CD4-positive, CD25-positive, alpha-beta regulatory T cell (primary cell): ENCODE measurements at regions not wholly inside any gene's neighbourhood (a gene's known extent, or its start where the extent isn't known, plus 50 kb on each side); places are given as distances from the start of the nearest gene placed in this dataset.

ENCODE experiments used
- ATAC-seq, 2 donors: fragments of 150-1000 bp; cut with Tn5 transposase; one replicate each; pipeline ENCODE4 v1.10.0; 2021; ENCODE audit warnings: low read depth in 2 of 2, moderate number of reproducible peaks in 2 of 2, moderate library complexity in 1 of 2
- DNase-seq, 3 donors: peaks; one replicate each; pipeline versions ENCODE4 v3.0.0 to v3.0.0-alpha.2; 2012 to 2022; ENCODE audit warnings: mixed read lengths in 1 of 3
- H3K27ac ChIP-seq: one replicate; pipeline ENCODE4 v1.7.0; 2013; ENCODE audit warnings: mild to moderate bottlenecking, low read length; ENCODE audit not compliant: insufficient read depth, poor library complexity, severe bottlenecking
- H3K27me3 ChIP-seq: one replicate; pipeline ENCODE4 v1.7.0; 2013; ENCODE audit warnings: low read length; ENCODE audit not compliant: control insufficient read depth, insufficient read depth
- H3K36me3 ChIP-seq: one replicate; pipeline ENCODE4 v1.7.0; 2013; ENCODE audit warnings: mild to moderate bottlenecking, low read length, moderate library complexity; ENCODE audit not compliant: control insufficient read depth, insufficient read depth
- H3K4me1 ChIP-seq: 2 replicates; pipeline ENCODE4 v1.7.0; 2013; ENCODE audit warnings: mild to moderate bottlenecking, low read length; ENCODE audit not compliant: insufficient read depth, control insufficient read depth, poor library complexity, severe bottlenecking
- H3K4me3 ChIP-seq: one replicate; pipeline ENCODE4 v1.7.0; 2013; ENCODE audit warnings: low read depth, mild to moderate bottlenecking, low read length, moderate library complexity
- H3K9me3 ChIP-seq, 2 experiments: 1 replicate in 1 of 2; 2 replicates in 1 of 2; pipeline ENCODE4 v1.7.0; 2013; ENCODE audit warnings: low read length in 2 of 2, mild to moderate bottlenecking in 1 of 2, moderate library complexity in 1 of 2; ENCODE audit not compliant: control insufficient read depth in 2 of 2
- H3K27ac Mint-ChIP-seq, 3 donors: one replicate each; pipeline ENCODE4 v1.8.0; 2020 to 2022; ENCODE audit warnings: mild to moderate bottlenecking in 3 of 3, mixed read lengths in 3 of 3, moderate library complexity in 2 of 3
- H3K27me3 Mint-ChIP-seq: one replicate; pipeline ENCODE4 v1.8.0; 2022; ENCODE audit warnings: mild to moderate bottlenecking, mixed read lengths
- H3K36me3 Mint-ChIP-seq: one replicate; pipeline ENCODE4 v1.8.0; 2020; ENCODE audit warnings: mixed read lengths
- H3K4me1 Mint-ChIP-seq, 4 donors: one replicate each; pipeline ENCODE4 v1.8.0; 2020 to 2022; ENCODE audit warnings: mixed read lengths in 4 of 4, mild to moderate bottlenecking in 1 of 4
- H3K4me3 Mint-ChIP-seq, 4 donors: one replicate each; pipeline ENCODE4 v1.8.0; 2020 to 2022; ENCODE audit warnings: mild to moderate bottlenecking in 4 of 4, mixed read lengths in 4 of 4, moderate library complexity in 3 of 4
- H3K9me3 Mint-ChIP-seq, 7 donors: one replicate each; pipeline ENCODE4 v1.8.0; 2020 to 2022; ENCODE audit warnings: mixed read lengths in 7 of 7, mild to moderate bottlenecking in 3 of 7, moderate library complexity in 2 of 7

DNA sequence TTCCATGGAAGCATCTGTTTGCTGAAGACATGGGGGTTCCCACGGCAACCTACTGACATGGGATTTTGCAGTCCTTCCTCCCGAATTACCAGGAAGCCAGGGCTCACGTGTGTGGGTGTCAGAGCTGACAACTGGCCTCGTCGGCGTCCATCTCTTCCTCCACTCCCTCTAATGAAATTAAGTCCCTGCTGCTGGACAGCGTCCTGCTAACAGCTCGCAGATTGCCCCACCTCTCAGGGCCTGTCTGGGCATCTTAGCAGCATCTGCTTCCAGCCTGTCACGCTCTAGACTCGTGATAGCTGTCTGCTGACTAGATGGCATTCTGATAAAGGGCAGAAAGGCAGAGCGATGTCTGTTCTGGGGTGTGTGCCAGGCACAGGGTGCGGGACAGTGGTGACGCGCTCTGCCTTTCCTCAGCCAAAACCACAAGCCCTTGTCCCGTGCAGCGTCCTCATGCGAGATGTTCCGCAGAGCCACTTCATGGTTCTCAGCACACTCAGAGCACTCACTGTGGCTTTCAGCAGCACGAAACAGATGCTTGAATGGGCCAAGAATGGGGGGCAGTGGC, 161.1 kb downstream of the ARL4C start:
- no peaks in the 10 kb centered on the region for H3K27me3 ChIP-seq
- Mint-ChIP-seq H3K27me3 (no peaks in the 10 kb centered on the region), H3K9me3 (peaks cover 0 to 5% (median 1%) of the 10 kb centered on the region in 7 donors), H3K27ac (peak overlapping the region in 2 of 3 donors; percentile 80 to 92), H3K4me3 (peak overlapping the region in 1 of 4 donors; percentile 29), H3K36me3 (peaks cover 8% of the 10 kb centered on the region), H3K4me1 (peaks cover 0 to 25% (median 15%) of the 10 kb centered on the region in 4 donors)
- no peak overlapping the region for H3K27ac ChIP-seq
- ATAC-seq = peak; percentile 68
- no peaks in the 10 kb centered on the region for H3K36me3 ChIP-seq
- peak; percentile 28 to 72 (median 38) for DNase-seq
- no peak overlapping the region for H3K4me3 ChIP-seq
- H3K4me1 ChIP-seq = no peaks in the 10 kb centered on the region
- peaks cover 0 to 5% of the 10 kb centered on the region in 2 experiments for H3K9me3 ChIP-seq

DNA sequence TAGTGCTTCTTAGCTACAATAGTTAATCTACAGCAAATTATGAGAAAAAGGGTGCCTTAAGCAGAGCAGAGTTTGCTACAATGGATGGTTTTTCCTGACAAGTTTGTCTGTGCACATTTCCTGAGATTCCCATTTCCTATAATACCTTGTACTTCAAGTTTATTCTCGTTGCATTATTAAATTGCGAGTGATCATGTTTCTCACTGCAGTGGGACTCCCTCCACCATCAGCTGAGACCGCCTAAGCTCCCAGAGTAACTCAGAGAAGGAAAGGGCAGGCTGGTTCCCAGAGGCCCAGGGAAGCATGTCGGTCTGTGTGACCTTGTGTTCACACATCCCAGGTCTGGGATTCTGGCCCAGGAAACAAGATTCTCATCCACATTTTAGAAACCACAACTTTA, 162.1 kb downstream of the ARL4C start:
- Histone ChIP-seq H3K9me3 (peaks cover 0 to 5% of the 10 kb centered on the region in 2 experiments), H3K27ac (no peak overlapping the region), H3K27me3 (no peaks in the 10 kb centered on the region), H3K4me3 (no peak overlapping the region), H3K36me3 (no peaks in the 10 kb centered on the region), H3K4me1 (no peaks in the 10 kb centered on the region)
- Mint-ChIP-seq H3K27ac (peak overlapping the region in 2 of 3 donors; percentile 51 to 62), H3K4me1 (peaks cover 0 to 25% (median 15%) of the 10 kb centered on the region in 4 donors), H3K9me3 (peaks cover 0 to 5% (median 1%) of the 10 kb centered on the region in 7 donors), H3K36me3 (peaks cover 7% of the 10 kb centered on the region), H3K4me3 (no peak overlapping the region), H3K27me3 (no peaks in the 10 kb centered on the region)
- DNase-seq (no peak), ATAC-seq (no peak)

DNA sequence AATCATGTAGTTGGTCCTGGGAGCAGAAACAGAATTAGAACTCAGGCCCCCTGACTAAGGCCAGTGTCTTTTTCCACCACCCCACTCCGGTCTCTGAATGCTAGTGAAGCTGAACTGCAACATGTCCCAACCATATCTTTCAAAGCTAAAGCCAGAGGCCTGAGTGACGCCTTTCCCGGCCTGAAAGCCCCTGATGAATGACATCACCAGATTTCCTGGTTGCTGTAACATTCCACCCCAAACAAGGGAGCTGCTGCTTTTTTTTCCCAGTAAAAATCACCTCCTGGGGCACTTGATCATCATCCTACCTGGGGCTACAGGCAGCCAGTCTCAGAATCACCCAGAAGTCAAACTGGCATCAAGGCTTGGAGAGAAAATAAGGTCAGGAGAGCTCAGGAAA, 162.7 kb downstream of the ARL4C start:
- Histone ChIP-seq H3K9me3 (peaks cover 0 to under 1% of the 10 kb centered on the region in 2 experiments), H3K27me3 (no peaks in the 10 kb centered on the region), H3K27ac (no peak overlapping the region), H3K4me1 (no peaks in the 10 kb centered on the region), H3K36me3 (no peaks in the 10 kb centered on the region), H3K4me3 (no peak overlapping the region)
- ATAC-seq (no peak), DNase-seq (no peak)
- Mint-ChIP-seq H3K27me3 (no peaks in the 10 kb centered on the region), H3K36me3 (peaks cover 4% of the 10 kb centered on the region), H3K4me1 (peaks cover 0 to 25% (median 15%) of the 10 kb centered on the region in 4 donors), H3K9me3 (peaks cover 0 to 4% (median 0%) of the 10 kb centered on the region in 7 donors), H3K27ac (peak overlapping the region in 1 of 3 donors; percentile 51), H3K4me3 (no peak overlapping the region)

DNA sequence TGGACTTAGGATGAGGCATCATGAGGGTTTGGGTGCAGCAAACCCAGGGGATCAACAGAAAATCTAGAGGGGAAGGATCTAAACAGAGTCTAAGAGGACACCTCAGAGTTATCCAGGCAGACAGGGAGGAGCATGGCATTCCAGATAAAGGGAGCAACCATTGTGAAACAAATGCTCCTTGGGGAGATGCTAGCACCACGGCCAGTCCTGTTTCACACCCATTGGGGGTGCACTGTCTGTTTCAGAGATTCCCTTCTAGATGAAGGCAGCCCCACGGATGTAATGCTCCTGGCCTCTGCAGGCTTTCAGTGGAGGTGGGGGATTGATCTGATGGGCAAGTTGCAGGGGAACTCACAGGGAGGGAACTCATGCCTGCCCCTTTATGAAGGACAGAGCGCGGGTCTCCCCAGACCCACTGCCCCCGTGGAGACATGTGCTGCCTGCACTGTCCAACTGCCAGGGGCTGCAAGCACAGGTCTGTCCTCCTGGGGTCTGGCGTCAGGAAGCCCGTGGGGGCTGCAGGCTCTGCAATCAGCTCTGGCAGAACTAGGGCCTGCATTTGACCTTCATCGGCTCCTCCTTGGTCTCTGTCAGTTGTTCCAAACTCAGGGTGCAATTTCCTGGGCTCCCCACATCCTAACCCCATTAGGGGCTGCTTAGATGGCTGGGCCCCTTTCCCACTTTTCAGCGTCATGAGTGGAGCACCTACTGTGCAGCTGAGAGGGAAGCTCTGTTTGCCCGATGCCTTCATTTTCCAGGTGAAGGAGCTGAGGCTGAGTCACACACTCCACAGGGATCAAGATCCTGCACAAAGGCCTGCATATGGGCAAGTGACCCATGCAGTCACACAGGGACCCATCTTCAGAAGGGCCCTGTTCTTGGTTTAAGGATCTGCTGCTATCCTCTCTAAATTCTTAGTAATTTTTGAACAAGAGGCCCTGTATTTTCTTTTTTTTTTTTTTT, 163.4 kb downstream of the ARL4C start:
- Mint-ChIP-seq H3K36me3 (no peaks in the 10 kb centered on the region), H3K9me3 (peaks cover 0 to 1% (median 0%) of the 10 kb centered on the region in 7 donors), H3K27me3 (no peaks in the 10 kb centered on the region), H3K4me1 (peaks cover 0 to 25% (median 13%) of the 10 kb centered on the region in 4 donors), H3K4me3 (no peak overlapping the region), H3K27ac (peak overlapping the region in 2 of 3 donors; percentile 22 to 72)
- Histone ChIP-seq H3K27me3 (no peaks in the 10 kb centered on the region), H3K9me3 (no peaks in the 10 kb centered on the region), H3K4me1 (no peaks in the 10 kb centered on the region), H3K36me3 (no peaks in the 10 kb centered on the region), H3K27ac (no peak overlapping the region), H3K4me3 (no peak overlapping the region)
- DNase-seq = no peak
- ATAC-seq = no peak

DNA sequence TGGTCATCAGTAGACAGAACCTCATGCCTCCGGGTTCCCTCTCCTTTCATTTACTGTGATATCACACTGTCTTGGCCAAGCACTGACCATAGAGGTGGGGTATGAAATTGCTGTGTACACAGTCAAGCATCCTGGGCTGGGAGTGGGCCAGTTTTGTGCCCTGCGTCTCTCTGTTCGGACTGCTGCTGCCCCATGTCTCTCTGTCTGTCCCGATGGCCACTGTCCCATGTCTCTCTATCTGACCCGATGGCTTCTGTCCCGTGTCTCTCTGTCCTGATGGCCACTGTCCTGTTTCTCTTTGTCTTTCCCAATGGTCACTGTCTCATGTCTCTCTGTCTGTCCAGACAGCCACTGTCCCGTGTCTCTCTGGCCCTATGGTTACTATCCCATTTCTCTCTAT, 164.9 kb downstream of the ARL4C start:
- no peak overlapping the region for H3K4me3 ChIP-seq
- Mint-ChIP-seq H3K9me3 (peaks cover 0 to 1% (median 0%) of the 10 kb centered on the region in 7 donors), H3K27me3 (no peaks in the 10 kb centered on the region)

DNA sequence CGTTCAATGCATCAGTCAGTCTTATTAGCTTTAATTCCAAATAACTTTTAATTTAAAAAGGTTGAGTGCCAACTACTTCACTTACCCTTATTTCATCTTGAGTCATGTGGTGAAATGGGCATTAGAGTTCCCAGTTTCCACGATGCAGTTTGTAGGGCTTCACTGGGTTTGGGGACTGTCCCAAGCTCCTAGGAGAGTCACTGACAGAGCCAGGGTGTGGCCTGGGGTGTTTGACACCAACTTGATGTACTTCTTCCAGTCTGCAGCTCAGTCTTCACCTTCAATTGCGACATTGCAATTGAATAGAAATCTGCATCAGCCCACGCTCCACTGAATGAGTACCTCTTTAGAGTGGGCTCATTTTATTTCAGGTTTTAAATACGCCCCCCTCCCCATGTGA, 165.3 kb downstream of the ARL4C start:
- no peaks in the 10 kb centered on the region for H3K36me3 ChIP-seq
- no peaks in the 10 kb centered on the region for H3K4me1 ChIP-seq
- H3K4me1 Mint-ChIP-seq = peaks cover 0 to 33% (median 23%) of the 10 kb centered on the region in 4 donors
- DNase-seq (no peak), ATAC-seq (no peak)
- H3K4me3 Mint-ChIP-seq = no peak overlapping the region
- no peak overlapping the region for H3K27ac ChIP-seq
- H3K4me3 ChIP-seq = no peak overlapping the region
- H3K27me3 Mint-ChIP-seq = no peaks in the 10 kb centered on the region
- no peaks in the 10 kb centered on the region for H3K27me3 ChIP-seq
- no peaks in the 10 kb centered on the region for H3K36me3 Mint-ChIP-seq
- H3K9me3 Mint-ChIP-seq = peaks cover 0 to 1% (median 0%) of the 10 kb centered on the region in 7 donors
- no peaks in the 10 kb centered on the region for H3K9me3 ChIP-seq
- H3K27ac Mint-ChIP-seq = peak overlapping the region in 2 of 3 donors; percentile 22 to 86

More for the DNA sequence above, 164.9 kb downstream of the ARL4C start:
- H3K4me1 ChIP-seq = no peaks in the 10 kb centered on the region
- H3K27me3 ChIP-seq = no peaks in the 10 kb centered on the region
- H3K27ac ChIP-seq = no peak overlapping the region
- Mint-ChIP-seq H3K36me3 (no peaks in the 10 kb centered on the region), H3K4me1 (peaks cover 0 to 33% (median 23%) of the 10 kb centered on the region in 4 donors), H3K4me3 (no peak overlapping the region), H3K27ac (peak overlapping the region in 2 of 3 donors; percentile 22 to 86)
- H3K36me3 ChIP-seq = no peaks in the 10 kb centered on the region
- DNase-seq = no peak
- no peaks in the 10 kb centered on the region for H3K9me3 ChIP-seq
- no peak for ATAC-seq

DNA sequence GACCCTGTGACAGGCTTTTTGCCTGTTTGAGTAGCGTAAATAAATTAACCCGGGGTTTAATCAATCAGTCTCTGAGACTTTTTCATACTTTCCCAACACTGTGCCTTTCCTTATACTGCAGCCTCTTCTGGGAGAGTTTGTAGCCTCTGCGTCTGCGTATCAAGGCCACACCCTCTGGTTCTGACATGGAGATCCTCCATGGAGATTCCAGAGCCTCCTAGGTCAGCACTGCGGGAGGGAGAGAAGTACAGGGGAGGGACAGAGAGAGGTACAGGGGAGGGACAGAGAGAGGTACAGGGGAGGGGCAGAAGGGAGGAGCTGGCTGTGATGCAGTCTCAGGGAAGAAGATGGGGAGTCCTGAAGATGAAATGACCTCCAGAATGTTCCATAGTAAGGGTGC, 166.0 kb downstream of the ARL4C start:
- H3K27ac Mint-ChIP-seq = peak overlapping the region in 2 of 3 donors; percentile 22 to 86

More for the DNA sequence above, 166.0 kb downstream of the ARL4C start:
- H3K27me3 Mint-ChIP-seq = no peaks in the 10 kb centered on the region
- Histone ChIP-seq H3K36me3 (no peaks in the 10 kb centered on the region), H3K27ac (no peak overlapping the region), H3K4me1 (no peaks in the 10 kb centered on the region), H3K4me3 (no peak overlapping the region), H3K27me3 (no peaks in the 10 kb centered on the region), H3K9me3 (no peaks in the 10 kb centered on the region)
- no peak overlapping the region for H3K4me3 Mint-ChIP-seq
- no peaks in the 10 kb centered on the region for H3K36me3 Mint-ChIP-seq
- ATAC-seq (no peak), DNase-seq (no peak)
- H3K9me3 Mint-ChIP-seq = peaks cover 0 to 1% (median 0%) of the 10 kb centered on the region in 7 donors
- H3K4me1 Mint-ChIP-seq = peaks cover 0 to 29% (median 23%) of the 10 kb centered on the region in 4 donors
